Prostate gland (tissue), 2 donors: ENCODE measurements at regions not wholly inside any gene's neighbourhood (a gene's known extent, or its start where the extent isn't known, plus 50 kb on each side); places are given as distances from the start of the nearest gene placed in this dataset.

Experiments used
- CTCF ChIP-seq, 4 experiments: fragments of 200-600 bp in 2 of 4; fragments of 450-650 bp in 2 of 4; sonication (generic) in 2 of 4; IDR thresholded peaks; 1 replicate in 3 of 4; 2 replicates in 1 of 4; pipeline ENCODE4 v1.5.1; 2016 to 2019; ENCODE audit warnings: antibody characterized with exemption in 4 of 4, mild to moderate bottlenecking in 2 of 4, moderate library complexity in 2 of 4
- POLR2A ChIP-seq: fragments of 450-650 bp; IDR thresholded peaks from one replicate; pipeline ENCODE4 v1.6.1; 2016; ENCODE audit warnings: antibody characterized with exemption, mild to moderate bottlenecking
- POLR2AphosphoS5 ChIP-seq: sonication (generic); formaldehyde crosslinking; IDR thresholded peaks from one replicate; pipeline ENCODE4 v1.6.1; 2017; ENCODE audit warnings: antibody characterized with exemption

- TF ChIP-seq CTCF (IDR thresholded peaks at IDR 0.05) = no peak
- no peak for TF ChIP-seq POLR2A
- TF ChIP-seq POLR2AphosphoS5 = no peak
These were observed 1348.8 kb downstream of the PCDH18 start for GRCh38 chr4:136183513-136183912.
